ENCODE measurements at regions not wholly inside any gene's neighbourhood (a gene's known extent, or its start where the extent isn't known, plus 50 kb on each side); places are given as distances from the start of the nearest gene placed in this dataset.
"Not testable (repeated sequence)": the region's sequence is repeated elsewhere in the genome, so short reads cannot be mapped to it uniquely, and the experiment has no call there.

- H3K27ac ChIP-seq; H3K36me3 ChIP-seq (replicated peaks in 1 of 2; ENCODE audit: insufficient read depth in 1 of 2, low read depth in 2 of 2); intact Hi-C loops (cut with DNase I); ATAC-seq; H3K27me3 ChIP-seq; DNase-seq; H3K4me1 ChIP-seq; H3K9me3 ChIP-seq; H3K4me3 ChIP-seq: not testable (repeated sequence)
- 75 to 83% methylated on average over 4 of the region's 4 CpGs for WGBS, 2 donors
Measured at GRCh38 chr22:22296047-22296446, 51.5 kb downstream of the VPREB1 start.

GRCh38 chr22:22297159-22297793 lies 52.7 kb downstream of the VPREB1 start:
- H3K4me1 ChIP-seq; H3K36me3 ChIP-seq (replicated peaks in 1 of 2; ENCODE audit: insufficient read depth in 1 of 2, low read depth in 2 of 2); ATAC-seq; H3K27me3 ChIP-seq; intact Hi-C loops (cut with DNase I); DNase-seq; H3K9me3 ChIP-seq: not testable (repeated sequence)
- WGBS, 2 donors, result 1% methylated on average over 28 of the region's 28 CpGs; no CpG with 5 or more reads in 1 of the 2 donors
- Histone ChIP-seq H3K4me3 (peak overlapping the region; percentile 48 to 78), H3K27ac (peak overlapping the region; percentile 45 to 85 (median 81))

DNA sequence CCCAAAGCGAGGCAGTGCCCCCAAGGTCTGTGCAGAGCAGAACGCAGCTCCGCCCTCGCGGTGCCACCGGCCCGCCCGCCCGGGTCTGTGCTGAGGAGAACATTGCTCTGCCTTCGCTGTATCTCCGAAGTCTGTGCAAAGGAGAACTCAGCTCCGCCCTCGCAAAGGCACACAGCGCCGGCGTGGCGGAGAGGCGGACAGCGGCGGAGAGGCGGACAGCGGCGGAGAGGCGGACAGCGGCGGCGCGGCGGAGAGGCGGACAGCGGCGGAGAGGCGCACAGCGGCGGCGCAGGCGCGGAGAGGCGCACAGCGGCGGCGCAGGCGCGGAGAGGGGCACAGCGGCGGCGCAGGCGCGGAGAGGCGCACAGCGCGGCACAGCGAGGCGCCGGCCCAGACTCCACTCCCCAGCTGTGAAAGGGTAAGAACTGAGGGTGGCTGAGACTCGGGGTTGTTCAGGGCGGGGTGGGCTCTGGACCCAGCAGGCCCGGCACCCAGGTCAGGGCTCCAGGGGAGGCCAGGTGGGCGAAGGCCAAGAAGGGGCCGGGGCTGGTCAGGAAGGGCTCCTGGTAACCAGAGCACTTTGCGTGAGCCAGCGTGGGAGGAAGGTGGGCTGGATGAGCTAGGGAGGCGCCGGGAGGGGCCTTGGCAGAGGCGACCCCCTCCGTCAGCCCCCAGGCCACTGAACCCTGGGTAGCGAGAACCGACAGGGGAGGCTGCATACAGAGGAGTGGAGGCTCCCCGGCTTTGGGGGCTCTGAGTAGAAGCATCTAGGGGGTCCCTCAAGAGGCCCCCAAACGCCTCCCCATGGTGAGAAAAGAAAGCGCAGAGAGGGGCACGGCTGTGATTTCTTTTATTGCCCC lies 53.4 kb downstream of the VPREB1 start:
- WGBS, 2 donors, result 0% methylated on average over 30 to 61 of the region's 72 CpGs
- DNase-seq (peak; percentile 60 to 74 (median 72)), ATAC-seq (peak; percentile 93)
- intact Hi-C loops (cut with DNase I); H3K27me3 ChIP-seq; H3K36me3 ChIP-seq (replicated peaks in 1 of 2; ENCODE audit: insufficient read depth in 1 of 2, low read depth in 2 of 2); H3K4me1 ChIP-seq; H3K9me3 ChIP-seq: not testable (repeated sequence)
- Histone ChIP-seq H3K4me3 (peak overlapping the region; percentile 74 to 96), H3K27ac (peak overlapping the region; percentile 67 to 85 (median 81))
- TF ChIP-seq, protein P1, sequence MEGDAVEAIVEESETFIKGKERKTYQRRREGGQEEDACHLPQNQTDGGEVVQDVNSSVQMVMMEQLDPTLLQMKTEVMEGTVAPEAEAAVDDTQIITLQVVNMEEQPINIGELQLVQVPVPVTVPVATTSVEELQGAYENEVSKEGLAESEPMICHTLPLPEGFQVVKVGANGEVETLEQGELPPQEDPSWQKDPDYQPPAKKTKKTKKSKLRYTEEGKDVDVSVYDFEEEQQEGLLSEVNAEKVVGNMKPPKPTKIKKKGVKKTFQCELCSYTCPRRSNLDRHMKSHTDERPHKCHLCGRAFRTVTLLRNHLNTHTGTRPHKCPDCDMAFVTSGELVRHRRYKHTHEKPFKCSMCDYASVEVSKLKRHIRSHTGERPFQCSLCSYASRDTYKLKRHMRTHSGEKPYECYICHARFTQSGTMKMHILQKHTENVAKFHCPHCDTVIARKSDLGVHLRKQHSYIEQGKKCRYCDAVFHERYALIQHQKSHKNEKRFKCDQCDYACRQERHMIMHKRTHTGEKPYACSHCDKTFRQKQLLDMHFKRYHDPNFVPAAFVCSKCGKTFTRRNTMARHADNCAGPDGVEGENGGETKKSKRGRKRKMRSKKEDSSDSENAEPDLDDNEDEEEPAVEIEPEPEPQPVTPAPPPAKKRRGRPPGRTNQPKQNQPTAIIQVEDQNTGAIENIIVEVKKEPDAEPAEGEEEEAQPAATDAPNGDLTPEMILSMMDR (IDR thresholded peaks at IDR 0.05), result peak in 4 of 7 experiments; percentile 3 to 24 (median 20)
- TF ChIP-seq POLR2A (IDR thresholded peaks at IDR 0.05), result peak; percentile 33 to 71 (median 64)

GRCh38 chr22:22298654-22299009 lies 54.0 kb downstream of the VPREB1 start:
- WGBS, 2 donors, result 6 to 12% methylated on average over 3 to 5 of the region's 6 CpGs
- H3K27me3 ChIP-seq; H3K36me3 ChIP-seq (replicated peaks in 1 of 2; ENCODE audit: insufficient read depth in 1 of 2, low read depth in 2 of 2); H3K9me3 ChIP-seq; intact Hi-C loops (cut with DNase I); ATAC-seq; H3K4me1 ChIP-seq: not testable (repeated sequence)
- Histone ChIP-seq H3K4me3 (peak overlapping the region; percentile 74 to 96), H3K27ac (peak overlapping the region in 3 of 4 donors; percentile 77 to 85 (median 85))
- DNase-seq, result peak in 1 of 4 donors; percentile 28

DNA sequence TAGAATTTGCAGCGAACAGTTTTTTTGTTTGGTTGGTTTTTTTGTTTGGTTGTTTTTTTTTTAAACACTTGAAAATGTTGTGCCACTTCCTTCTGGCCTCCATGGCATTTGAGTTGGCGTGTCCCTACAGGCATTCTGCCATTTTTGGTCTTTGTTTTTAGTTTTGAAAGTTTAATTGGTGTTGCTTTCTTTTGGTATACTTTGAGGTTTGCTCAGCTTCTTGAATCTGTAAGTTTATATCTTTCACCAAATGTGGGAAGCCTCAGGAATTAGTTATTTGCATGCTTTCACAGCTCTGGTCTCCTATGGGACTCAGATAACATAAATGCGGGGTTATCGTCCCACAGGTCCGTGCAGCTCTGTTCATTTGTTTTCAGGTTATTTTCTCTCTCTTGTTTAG lies 55.9 kb downstream of the VPREB1 start:
- H3K4me3 ChIP-seq; H3K36me3 ChIP-seq (replicated peaks in 1 of 2; ENCODE audit: insufficient read depth in 1 of 2, low read depth in 2 of 2); H3K9me3 ChIP-seq; H3K27ac ChIP-seq; H3K27me3 ChIP-seq; intact Hi-C loops (cut with DNase I); H3K4me1 ChIP-seq; DNase-seq; ATAC-seq: not testable (repeated sequence)
- 91 to 95% methylated on average over 5 of the region's 5 CpGs for WGBS, 2 donors

- WGBS, 2 donors, result 93 to 95% methylated on average over 1 of the region's 1 CpG
- H3K4me3 ChIP-seq; H3K4me1 ChIP-seq; ATAC-seq; H3K27ac ChIP-seq; intact Hi-C loops (cut with DNase I); H3K27me3 ChIP-seq; DNase-seq; H3K9me3 ChIP-seq; H3K36me3 ChIP-seq (replicated peaks in 1 of 2; ENCODE audit: insufficient read depth in 1 of 2, low read depth in 2 of 2): not testable (repeated sequence)
Measured at GRCh38 chr22:22300946-22301345, 56.4 kb downstream of the VPREB1 start.

- DNase-seq (no peak), ATAC-seq (no peak)
- 98 to 100% methylated on average over 2 of the region's 2 CpGs for WGBS, 2 donors
- Histone ChIP-seq H3K36me3 (replicated peaks in 1 of 2; ENCODE audit: insufficient read depth in 1 of 2, low read depth in 2 of 2) (peaks cover 0 to 16% of the 10 kb centered on the region in 2 donors), H3K27me3 (no peaks in the 10 kb centered on the region), H3K27ac (no peak overlapping the region), H3K9me3 (no peaks in the 10 kb centered on the region), H3K4me1 (no peaks in the 10 kb centered on the region), H3K4me3 (no peak overlapping the region)
- TF ChIP-seq, protein P1 (IDR thresholded peaks at IDR 0.05), result no peak
- no peak for TF ChIP-seq POLR2A (IDR thresholded peaks at IDR 0.05)
- intact Hi-C loops (cut with DNase I), result no loop called here
Measured at GRCh38 chr22:22316589-22316988, 72.0 kb downstream of the VPREB1 start.

All from body of pancreas (tissue), 4 donors.